Activated naive CD4-positive, alpha-beta T cell treated with anti-CD3 and anti-CD28 coated beads, Interleukin-2, amount 10 ng/mL, durations not matched to agents 7 days and 5 days (primary cell): ENCODE measurements at regions not wholly inside any gene's neighbourhood (a gene's known extent, or its start where the extent isn't known, plus 50 kb on each side); places are given as distances from the start of the nearest gene placed in this dataset.
A peak's percentile ranks its signal among the peaks of the same experiment; 100 is the strongest.
"Not testable (repeated sequence)": the region's sequence is repeated elsewhere in the genome, so short reads cannot be mapped to it uniquely, and the experiment has no call there.

ENCODE experiments used
- CTCF ChIA-PET: fragments of 350-600 bp; sonication (Branson Sonifier 250); formaldehyde crosslinking; loops from one replicate; lab custom pipeline; 2021; ENCODE audit warnings: antibody characterized with exemption; lab: Charles Lee
- DNase-seq: peaks from one replicate; pipeline ENCODE4 v3.0.0-alpha.2; 2020
- H3K27ac Mint-ChIP-seq: one replicate; pipeline ENCODE4 v1.8.0; 2021; ENCODE audit warnings: mild to moderate bottlenecking, moderate library complexity, mixed read lengths
- H3K27me3 Mint-ChIP-seq: one replicate; pipeline ENCODE4 v1.8.0; 2021; ENCODE audit warnings: mild to moderate bottlenecking, mixed read lengths
- H3K36me3 Mint-ChIP-seq: one replicate; pipeline ENCODE4 v1.8.0; 2021; ENCODE audit warnings: mixed read lengths
- H3K4me1 Mint-ChIP-seq: one replicate; pipeline ENCODE4 v1.8.0; 2021; ENCODE audit warnings: mixed read lengths
- H3K4me3 Mint-ChIP-seq: one replicate; pipeline ENCODE4 v1.8.0; 2021; ENCODE audit warnings: mild to moderate bottlenecking, moderate library complexity, mixed read lengths
- H3K9me3 Mint-ChIP-seq: one replicate; pipeline ENCODE4 v1.8.0; 2021; ENCODE audit warnings: mixed read lengths

GRCh38 chr1:149390173-149390926, 84.5 kb upstream of the NBPF19 start:
- H3K27me3 Mint-ChIP-seq, H3K36me3 Mint-ChIP-seq, H3K9me3 Mint-ChIP-seq, CTCF ChIA-PET: not testable (repeated sequence)
- peak overlapping the region; percentile 85 for H3K4me3 Mint-ChIP-seq
- peak; percentile 73 for DNase-seq
- H3K27ac Mint-ChIP-seq, result peak overlapping the region; percentile 80
- H3K4me1 Mint-ChIP-seq, result peaks cover 15% of the 10 kb centered on the region

- H3K36me3 Mint-ChIP-seq, H3K4me3 Mint-ChIP-seq, CTCF ChIA-PET: not testable (repeated sequence)
Measured at GRCh38 chr1:149390931-149391330, 83.9 kb upstream of the NBPF19 start.

GRCh38 chr1:149395802-149396201, 79.0 kb upstream of the NBPF19 start:
- DNase-seq, H3K9me3 Mint-ChIP-seq, H3K4me3 Mint-ChIP-seq, H3K36me3 Mint-ChIP-seq, H3K27me3 Mint-ChIP-seq, H3K27ac Mint-ChIP-seq, CTCF ChIA-PET: not testable (repeated sequence)
- H3K4me1 Mint-ChIP-seq, result peaks cover 21% of the 10 kb centered on the region

More at GRCh38 chr1:149390931-149391330, 83.9 kb upstream of the NBPF19 start:
- not testable (repeated sequence) for H3K27me3 Mint-ChIP-seq, H3K27ac Mint-ChIP-seq, H3K9me3 Mint-ChIP-seq, DNase-seq
- H3K4me1 Mint-ChIP-seq, result peaks cover 18% of the 10 kb centered on the region

GRCh38 chr1:149398527-149398926, 76.3 kb upstream of the NBPF19 start:
- H3K36me3 Mint-ChIP-seq, DNase-seq, H3K9me3 Mint-ChIP-seq, H3K27me3 Mint-ChIP-seq, CTCF ChIA-PET, H3K4me3 Mint-ChIP-seq: not testable (repeated sequence)
- Mint-ChIP-seq H3K27ac (peak overlapping the region; percentile 24), H3K4me1 (peaks cover 14% of the 10 kb centered on the region)

- H3K9me3 Mint-ChIP-seq, H3K27me3 Mint-ChIP-seq, H3K4me3 Mint-ChIP-seq, H3K36me3 Mint-ChIP-seq, H3K4me1 Mint-ChIP-seq, DNase-seq, CTCF ChIA-PET, H3K27ac Mint-ChIP-seq: not testable (repeated sequence)
Measured at GRCh38 chr1:149408404-149408803, 66.4 kb upstream of the NBPF19 start.

- H3K9me3 Mint-ChIP-seq, H3K4me1 Mint-ChIP-seq, H3K36me3 Mint-ChIP-seq, H3K27me3 Mint-ChIP-seq, DNase-seq, H3K4me3 Mint-ChIP-seq, H3K27ac Mint-ChIP-seq, CTCF ChIA-PET: not testable (repeated sequence)
Measured at GRCh38 chr1:149415373-149415772, 59.5 kb upstream of the NBPF19 start.

GRCh38 chr1:149418782-149419181, 56.1 kb upstream of the NBPF19 start:
- H3K9me3 Mint-ChIP-seq, H3K36me3 Mint-ChIP-seq, H3K4me3 Mint-ChIP-seq, H3K27me3 Mint-ChIP-seq, DNase-seq, H3K27ac Mint-ChIP-seq, H3K4me1 Mint-ChIP-seq, CTCF ChIA-PET: not testable (repeated sequence)

- H3K36me3 Mint-ChIP-seq, H3K4me3 Mint-ChIP-seq, H3K27ac Mint-ChIP-seq, DNase-seq, H3K4me1 Mint-ChIP-seq, H3K27me3 Mint-ChIP-seq, CTCF ChIA-PET, H3K9me3 Mint-ChIP-seq: not testable (repeated sequence)
Measured at GRCh38 chr1:149423122-149423521, 51.7 kb upstream of the NBPF19 start.
